GM12878 (cell line): ENCODE measurements at regions not wholly inside any gene's neighbourhood (a gene's known extent, or its start where the extent isn't known, plus 50 kb on each side); places are given as distances from the start of the nearest gene placed in this dataset.

Source experiments
- CEBPZ ChIP-seq: fragments of 150-350 bp; IDR thresholded peaks from 2 replicates; pipeline ENCODE4 v1.6.1; 2016; ENCODE audit warnings: low read depth, low read length
- CHD2 ChIP-seq: IDR thresholded peaks from 2 replicates; pipeline ENCODE4 v1.6.1; 2011; ENCODE audit warnings: low read depth, low read length, improper control_type of control experiment, borderline replicate concordance
- CREM ChIP-seq: IDR thresholded peaks from 2 replicates; pipeline ENCODE4 v1.6.1; 2014; ENCODE audit warnings: antibody characterized with exemption, low read depth
- CTCF ChIP-seq, 3 experiments: IDR thresholded peaks in 2 of 3; conservative IDR thresholded peaks in 1 of 3; 2 replicates each; pipeline ENCODE4 v1.5.1; 2011; ENCODE audit warnings: low read depth in 3 of 3, low read length in 3 of 3, mild to moderate bottlenecking in 3 of 3, control low read depth in 2 of 3, moderate library complexity in 2 of 3, inconsistent platforms in 1 of 3, mixed read lengths in 1 of 3; ENCODE audit not compliant: control insufficient read depth in 2 of 3, insufficient read depth in 1 of 3; ENCODE audit errors: extremely low read depth in 1 of 3
- EP300 ChIP-seq, 2 experiments: fragments of 150-350 bp in 1 of 2; IDR thresholded peaks; 2 replicates each; pipeline ENCODE4 v1.6.1; 2011 to 2012; ENCODE audit warnings: low read depth in 2 of 2, low read length in 2 of 2, borderline replicate concordance in 1 of 2, improper control_type of control experiment in 1 of 2, inconsistent platforms in 1 of 2; ENCODE audit not compliant: control insufficient read depth in 1 of 2
- JUNB ChIP-seq: IDR thresholded peaks from 2 replicates; pipeline ENCODE4 v1.6.1; 2016; ENCODE audit warnings: antibody characterized with exemption, mild to moderate bottlenecking
- POLR2A ChIP-seq: IDR thresholded peaks from 2 replicates; pipeline ENCODE4 v1.6.1; 2011; ENCODE audit warnings: low read depth, mild to moderate bottlenecking, low read length
- SP1 ChIP-seq: IDR thresholded peaks from one replicate; pipeline ENCODE4 v1.6.1; 2011; ENCODE audit warnings: low read depth, low read length
- TBL1XR1 ChIP-seq: IDR thresholded peaks from 2 replicates; pipeline ENCODE4 v1.6.1; 2012; ENCODE audit warnings: low read depth, low read length, improper control_type of control experiment
- ZNF217 ChIP-seq: fragments of 450-650 bp; IDR thresholded peaks from 2 replicates; pipeline ENCODE4 v1.6.1; 2017; ENCODE audit warnings: antibody characterized with exemption, mild to moderate bottlenecking
- TF ChIP-seq, protein P1 (sequence below): IDR thresholded peaks from 2 replicates; pipeline ENCODE4 v1.6.1; 2012; ENCODE audit warnings: mild to moderate bottlenecking, low read depth, low read length
- TF ChIP-seq, protein P2 (sequence below): fragments of 450-650 bp; formaldehyde crosslinking; IDR thresholded peaks from 2 replicates; pipeline ENCODE4 v1.5.0; 2022; ENCODE audit warnings: mild to moderate bottlenecking, missing genetic modification characterization
- TF ChIP-seq, protein P3 (sequence below): fragments of 450-650 bp; IDR thresholded peaks from 2 replicates; pipeline ENCODE4 v1.6.1; 2016; ENCODE audit warnings: mild to moderate bottlenecking, moderate library complexity, borderline replicate concordance

- TF ChIP-seq CREM (no peak), CTCF (IDR thresholded peaks at IDR 0.05 in 2 of 3, conservative IDR thresholded peaks at IDR 0.05 in 1 of 3; ENCODE audit: control insufficient read depth in 2 of 3, extremely low read depth in 1 of 3, insufficient read depth in 1 of 3, low read depth in 3 of 3, low read length in 3 of 3) (no peak), ZNF217 (no peak), JUNB (no peak), TBL1XR1 (no peak), EP300 (IDR thresholded peaks at IDR 0.05; ENCODE audit: borderline replicate concordance in 1 of 2, control insufficient read depth in 1 of 2, low read depth in 2 of 2, low read length in 2 of 2) (no peak), CEBPZ (no peak), POLR2A (no peak), CHD2 (no peak), SP1 (no peak)
- TF ChIP-seq, protein P1, sequence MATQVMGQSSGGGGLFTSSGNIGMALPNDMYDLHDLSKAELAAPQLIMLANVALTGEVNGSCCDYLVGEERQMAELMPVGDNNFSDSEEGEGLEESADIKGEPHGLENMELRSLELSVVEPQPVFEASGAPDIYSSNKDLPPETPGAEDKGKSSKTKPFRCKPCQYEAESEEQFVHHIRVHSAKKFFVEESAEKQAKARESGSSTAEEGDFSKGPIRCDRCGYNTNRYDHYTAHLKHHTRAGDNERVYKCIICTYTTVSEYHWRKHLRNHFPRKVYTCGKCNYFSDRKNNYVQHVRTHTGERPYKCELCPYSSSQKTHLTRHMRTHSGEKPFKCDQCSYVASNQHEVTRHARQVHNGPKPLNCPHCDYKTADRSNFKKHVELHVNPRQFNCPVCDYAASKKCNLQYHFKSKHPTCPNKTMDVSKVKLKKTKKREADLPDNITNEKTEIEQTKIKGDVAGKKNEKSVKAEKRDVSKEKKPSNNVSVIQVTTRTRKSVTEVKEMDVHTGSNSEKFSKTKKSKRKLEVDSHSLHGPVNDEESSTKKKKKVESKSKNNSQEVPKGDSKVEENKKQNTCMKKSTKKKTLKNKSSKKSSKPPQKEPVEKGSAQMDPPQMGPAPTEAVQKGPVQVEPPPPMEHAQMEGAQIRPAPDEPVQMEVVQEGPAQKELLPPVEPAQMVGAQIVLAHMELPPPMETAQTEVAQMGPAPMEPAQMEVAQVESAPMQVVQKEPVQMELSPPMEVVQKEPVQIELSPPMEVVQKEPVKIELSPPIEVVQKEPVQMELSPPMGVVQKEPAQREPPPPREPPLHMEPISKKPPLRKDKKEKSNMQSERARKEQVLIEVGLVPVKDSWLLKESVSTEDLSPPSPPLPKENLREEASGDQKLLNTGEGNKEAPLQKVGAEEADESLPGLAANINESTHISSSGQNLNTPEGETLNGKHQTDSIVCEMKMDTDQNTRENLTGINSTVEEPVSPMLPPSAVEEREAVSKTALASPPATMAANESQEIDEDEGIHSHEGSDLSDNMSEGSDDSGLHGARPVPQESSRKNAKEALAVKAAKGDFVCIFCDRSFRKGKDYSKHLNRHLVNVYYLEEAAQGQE = no peak
- TF ChIP-seq, protein P2, sequence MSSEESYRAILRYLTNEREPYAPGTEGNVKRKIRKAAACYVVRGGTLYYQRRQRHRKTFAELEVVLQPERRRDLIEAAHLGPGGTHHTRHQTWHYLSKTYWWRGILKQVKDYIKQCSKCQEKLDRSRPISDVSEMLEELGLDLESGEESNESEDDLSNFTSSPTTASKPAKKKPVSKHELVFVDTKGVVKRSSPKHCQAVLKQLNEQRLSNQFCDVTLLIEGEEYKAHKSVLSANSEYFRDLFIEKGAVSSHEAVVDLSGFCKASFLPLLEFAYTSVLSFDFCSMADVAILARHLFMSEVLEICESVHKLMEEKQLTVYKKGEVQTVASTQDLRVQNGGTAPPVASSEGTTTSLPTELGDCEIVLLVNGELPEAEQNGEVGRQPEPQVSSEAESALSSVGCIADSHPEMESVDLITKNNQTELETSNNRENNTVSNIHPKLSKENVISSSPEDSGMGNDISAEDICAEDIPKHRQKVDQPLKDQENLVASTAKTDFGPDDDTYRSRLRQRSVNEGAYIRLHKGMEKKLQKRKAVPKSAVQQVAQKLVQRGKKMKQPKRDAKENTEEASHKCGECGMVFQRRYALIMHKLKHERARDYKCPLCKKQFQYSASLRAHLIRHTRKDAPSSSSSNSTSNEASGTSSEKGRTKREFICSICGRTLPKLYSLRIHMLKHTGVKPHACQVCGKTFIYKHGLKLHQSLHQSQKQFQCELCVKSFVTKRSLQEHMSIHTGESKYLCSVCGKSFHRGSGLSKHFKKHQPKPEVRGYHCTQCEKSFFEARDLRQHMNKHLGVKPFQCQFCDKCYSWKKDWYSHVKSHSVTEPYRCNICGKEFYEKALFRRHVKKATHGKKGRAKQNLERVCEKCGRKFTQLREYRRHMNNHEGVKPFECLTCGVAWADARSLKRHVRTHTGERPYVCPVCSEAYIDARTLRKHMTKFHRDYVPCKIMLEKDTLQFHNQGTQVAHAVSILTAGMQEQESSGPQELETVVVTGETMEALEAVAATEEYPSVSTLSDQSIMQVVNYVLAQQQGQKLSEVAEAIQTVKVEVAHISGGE (CRISPR knock-in tag) = no peak
- TF ChIP-seq, protein P3, sequence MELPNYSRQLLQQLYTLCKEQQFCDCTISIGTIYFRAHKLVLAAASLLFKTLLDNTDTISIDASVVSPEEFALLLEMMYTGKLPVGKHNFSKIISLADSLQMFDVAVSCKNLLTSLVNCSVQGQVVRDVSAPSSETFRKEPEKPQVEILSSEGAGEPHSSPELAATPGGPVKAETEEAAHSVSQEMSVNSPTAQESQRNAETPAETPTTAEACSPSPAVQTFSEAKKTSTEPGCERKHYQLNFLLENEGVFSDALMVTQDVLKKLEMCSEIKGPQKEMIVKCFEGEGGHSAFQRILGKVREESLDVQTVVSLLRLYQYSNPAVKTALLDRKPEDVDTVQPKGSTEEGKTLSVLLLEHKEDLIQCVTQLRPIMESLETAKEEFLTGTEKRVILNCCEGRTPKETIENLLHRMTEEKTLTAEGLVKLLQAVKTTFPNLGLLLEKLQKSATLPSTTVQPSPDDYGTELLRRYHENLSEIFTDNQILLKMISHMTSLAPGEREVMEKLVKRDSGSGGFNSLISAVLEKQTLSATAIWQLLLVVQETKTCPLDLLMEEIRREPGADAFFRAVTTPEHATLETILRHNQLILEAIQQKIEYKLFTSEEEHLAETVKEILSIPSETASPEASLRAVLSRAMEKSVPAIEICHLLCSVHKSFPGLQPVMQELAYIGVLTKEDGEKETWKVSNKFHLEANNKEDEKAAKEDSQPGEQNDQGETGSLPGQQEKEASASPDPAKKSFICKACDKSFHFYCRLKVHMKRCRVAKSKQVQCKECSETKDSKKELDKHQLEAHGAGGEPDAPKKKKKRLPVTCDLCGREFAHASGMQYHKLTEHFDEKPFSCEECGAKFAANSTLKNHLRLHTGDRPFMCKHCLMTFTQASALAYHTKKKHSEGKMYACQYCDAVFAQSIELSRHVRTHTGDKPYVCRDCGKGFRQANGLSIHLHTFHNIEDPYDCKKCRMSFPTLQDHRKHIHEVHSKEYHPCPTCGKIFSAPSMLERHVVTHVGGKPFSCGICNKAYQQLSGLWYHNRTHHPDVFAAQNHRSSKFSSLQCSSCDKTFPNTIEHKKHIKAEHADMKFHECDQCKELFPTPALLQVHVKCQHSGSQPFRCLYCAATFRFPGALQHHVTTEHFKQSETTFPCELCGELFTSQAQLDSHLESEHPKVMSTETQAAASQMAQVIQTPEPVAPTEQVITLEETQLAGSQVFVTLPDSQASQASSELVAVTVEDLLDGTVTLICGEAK = no peak
These were observed 113.5 kb downstream of the TRIM42 start for GRCh38 chr3:140791368-140791767.
